WTC11 (cell line): ENCODE measurements at regions not wholly inside any gene's neighbourhood (a gene's known extent, or its start where the extent isn't known, plus 50 kb on each side); places are given as distances from the start of the nearest gene placed in this dataset.

Source experiments
- ATAC-seq: fragments of 200-7000 bp; cut with Tn5 transposase; 2 replicates; pipeline ENCODE4 v1.10.0; 2021; ENCODE audit warnings: mild to moderate bottlenecking, moderate library complexity
- CTCF ChIA-PET: fragments of 300-600 bp; sonication (Branson Sonifier 250); formaldehyde crosslinking; loops from one replicate; lab custom pipeline; 2021; ENCODE audit warnings: antibody characterized with exemption; lab: Charles Lee
- POLR2A ChIA-PET: fragments of 350-600 bp; sonication (Branson Sonifier 250); formaldehyde crosslinking; loops from one replicate; lab custom pipeline; 2021; ENCODE audit warnings: antibody characterized with exemption; lab: Charles Lee
- DNase-seq: peaks from one replicate; pipeline ENCODE4 v3.0.0; 2021; ENCODE audit warnings: low spot score
- H3K27ac Mint-ChIP-seq: 2 replicates; pipeline ENCODE4 v1.8.0; 2021; ENCODE audit warnings: mixed read lengths
- H3K27me3 Mint-ChIP-seq: 2 replicates; pipeline ENCODE4 v1.8.0; 2021; ENCODE audit warnings: low read depth, mild to moderate bottlenecking, moderate library complexity, mixed read lengths
- H3K36me3 Mint-ChIP-seq: 2 replicates; pipeline ENCODE4 v1.8.0; 2021; ENCODE audit warnings: mixed read lengths
- H3K4me1 Mint-ChIP-seq: 2 replicates; pipeline ENCODE4 v1.8.0; 2022; ENCODE audit warnings: mixed read lengths
- H3K4me3 Mint-ChIP-seq: 2 replicates; pipeline ENCODE4 v1.8.0; 2021; ENCODE audit warnings: mild to moderate bottlenecking, moderate library complexity, mixed read lengths
- H3K9me3 Mint-ChIP-seq: 2 replicates; pipeline ENCODE4 v1.8.0; 2021; ENCODE audit warnings: mixed read lengths
- AFF4 ChIP-seq: sonication (generic); formaldehyde crosslinking; IDR thresholded peaks from 2 replicates; pipeline ENCODE4 v1.8.1; 2023; ENCODE audit warnings: mild to moderate bottlenecking, missing genetic modification reagents, borderline replicate concordance
- ARID4B ChIP-seq: sonication (generic); formaldehyde crosslinking; IDR thresholded peaks from 2 replicates; pipeline ENCODE4 v1.8.0; 2023; ENCODE audit warnings: missing genetic modification reagents, mild to moderate bottlenecking, borderline replicate concordance
- CTCF ChIP-seq: fragments of 200-600 bp; IDR thresholded peaks from 2 replicates; pipeline ENCODE4 v1.8.0; 2022; ENCODE audit warnings: antibody characterized with exemption
- ELF4 ChIP-seq: sonication (generic); formaldehyde crosslinking; IDR thresholded peaks from 2 replicates; pipeline ENCODE4 v1.8.1; 2022; ENCODE audit warnings: low read depth, mild to moderate bottlenecking, moderate library complexity, missing genetic modification reagents
- EMX1 ChIP-seq: fragments of 250-450 bp; sonication (Bioruptor Pico); IDR thresholded peaks from 2 replicates; pipeline ENCODE4 v1.8.0; 2021; ENCODE audit warnings: mild to moderate bottlenecking
- ERG ChIP-seq: fragments of 250-450 bp; sonication (Bioruptor Pico); IDR thresholded peaks from 2 replicates; pipeline ENCODE4 v1.8.0; 2021; ENCODE audit warnings: mild to moderate bottlenecking
- ESRRA ChIP-seq: sonication (generic); formaldehyde crosslinking; IDR thresholded peaks from 2 replicates; pipeline ENCODE4 v1.8.1; 2022; ENCODE audit warnings: mild to moderate bottlenecking, missing genetic modification reagents, borderline replicate concordance
- JUN ChIP-seq: sonication (generic); formaldehyde crosslinking; IDR thresholded peaks from 2 replicates; pipeline ENCODE4 v1.8.0; 2023; ENCODE audit warnings: mild to moderate bottlenecking, missing genetic modification reagents
- MAX ChIP-seq: sonication (generic); formaldehyde crosslinking; IDR thresholded peaks from 2 replicates; pipeline ENCODE4 v1.8.0; 2022; ENCODE audit warnings: mild to moderate bottlenecking, missing genetic modification reagents
- MYBL2 ChIP-seq: sonication (generic); formaldehyde crosslinking; IDR thresholded peaks from 2 replicates; pipeline ENCODE4 v1.8.1; 2023; ENCODE audit warnings: mild to moderate bottlenecking, moderate library complexity, missing genetic modification reagents
- PREB ChIP-seq: sonication (generic); formaldehyde crosslinking; IDR thresholded peaks from 2 replicates; pipeline ENCODE4 v1.8.1; 2022; ENCODE audit warnings: mild to moderate bottlenecking, missing genetic modification reagents, moderate library complexity, borderline replicate concordance
- RELA ChIP-seq: sonication (generic); formaldehyde crosslinking; IDR thresholded peaks from 2 replicates; pipeline ENCODE4 v1.8.1; 2022; ENCODE audit warnings: missing genetic modification reagents, mild to moderate bottlenecking, borderline replicate concordance
- RORB ChIP-seq: fragments of 250-450 bp; sonication (Bioruptor Pico); IDR thresholded peaks from 2 replicates; pipeline ENCODE4 v1.9.0; 2021; ENCODE audit warnings: mild to moderate bottlenecking
- SOX15 ChIP-seq: fragments of 250-450 bp; sonication (Bioruptor Pico); IDR thresholded peaks from 2 replicates; pipeline ENCODE4 v1.9.0; 2021; ENCODE audit warnings: mild to moderate bottlenecking
- TEAD1 ChIP-seq: sonication (generic); formaldehyde crosslinking; IDR thresholded peaks from 2 replicates; pipeline ENCODE4 v1.8.0; 2022; ENCODE audit warnings: mild to moderate bottlenecking, missing genetic modification reagents
- TP53 ChIP-seq: sonication (generic); formaldehyde crosslinking; IDR thresholded peaks from 2 replicates; pipeline ENCODE4 v1.8.1; 2023; ENCODE audit warnings: mild to moderate bottlenecking, missing genetic modification reagents
- USF1 ChIP-seq: sonication (generic); formaldehyde crosslinking; IDR thresholded peaks from 2 replicates; pipeline ENCODE4 v1.8.0; 2022; ENCODE audit warnings: mild to moderate bottlenecking, missing genetic modification reagents
- ZNF219 ChIP-seq: sonication (generic); formaldehyde crosslinking; IDR thresholded peaks from 2 replicates; pipeline ENCODE4 v1.8.0; 2023; ENCODE audit warnings: missing genetic modification reagents, mild to moderate bottlenecking, borderline replicate concordance
- ZNF232 ChIP-seq: sonication (generic); formaldehyde crosslinking; IDR thresholded peaks from 2 replicates; pipeline ENCODE4 v1.8.0; 2022; ENCODE audit warnings: mild to moderate bottlenecking, missing genetic modification reagents
- ZNF396 ChIP-seq: fragments of 250-450 bp; sonication (Bioruptor Pico); IDR thresholded peaks from 2 replicates; pipeline ENCODE4 v1.8.0; 2021; ENCODE audit warnings: mild to moderate bottlenecking, moderate library complexity, borderline replicate concordance
- ZNF423 ChIP-seq: fragments of 250-450 bp; sonication (Bioruptor Pico); IDR thresholded peaks from 2 replicates; pipeline ENCODE4 v2.1.2; 2022; ENCODE audit warnings: mild to moderate bottlenecking, moderate library complexity
- ZNF425 ChIP-seq: fragments of 250-450 bp; sonication (Bioruptor Pico); conservative IDR thresholded peaks from 2 replicates; pipeline ENCODE4 v1.9.0; 2021; ENCODE audit warnings: mild to moderate bottlenecking

GRCh38 chr9:117552811-117553210 lies 138.0 kb upstream of the ASTN2 start (continued):
- no peak for TF ChIP-seq ERG (CRISPR knock-in tag)
- TF ChIP-seq ESRRA (CRISPR knock-in tag), result no peak
- TF ChIP-seq ARID4B (CRISPR knock-in tag), result no peak
- TF ChIP-seq ZNF396, result no peak
- no peak for TF ChIP-seq SOX15 (CRISPR knock-in tag)
- no peak for TF ChIP-seq TEAD1 (CRISPR knock-in tag)
- no peak for TF ChIP-seq MYBL2 (CRISPR knock-in tag)
- no peak for TF ChIP-seq ZNF425 (CRISPR knock-in tag)
- TF ChIP-seq CTCF, result no peak

- ATAC-seq (no peak), DNase-seq (no peak)
- no peak overlapping the region for H3K27ac Mint-ChIP-seq
- peaks cover 4% of the 10 kb centered on the region; the same call in 1 of the 2 replicates for H3K9me3 Mint-ChIP-seq
- CTCF ChIA-PET, result interaction anchor here (2.0 to 2.9 kb wide), 2 partner anchors 16 to 64 kb away, joined by 6 to 23 read pairs; no protein-coding TSS in a partner anchor
- no peaks in the 10 kb centered on the region for H3K27me3 Mint-ChIP-seq
- no peaks in the 10 kb centered on the region for H3K36me3 Mint-ChIP-seq
- POLR2A ChIA-PET, result no interaction called here
- H3K4me3 Mint-ChIP-seq, result no peak overlapping the region
- H3K4me1 Mint-ChIP-seq, result peaks cover 49% of the 10 kb centered on the region
- TF ChIP-seq EMX1 (CRISPR knock-in tag) (no peak), ZNF423 (CRISPR knock-in tag) (no peak), ZNF219 (no peak), ELF4 (CRISPR knock-in tag) (no peak), ZNF232 (CRISPR knock-in tag) (no peak), PREB (CRISPR knock-in tag) (no peak), RORB (no peak), RELA (CRISPR knock-in tag) (no peak), TP53 (CRISPR knock-in tag) (no peak), ZNF396 (no peak), MAX (no peak), AFF4 (CRISPR knock-in tag) (no peak), USF1 (no peak), JUN (no peak)
These were observed 136.3 kb upstream of the ASTN2 start for GRCh38 chr9:117551171-117551570.
